WTC11 (cell line): ENCODE measurements at regions not wholly inside any gene's neighbourhood (a gene's known extent, or its start where the extent isn't known, plus 50 kb on each side); places are given as distances from the start of the nearest gene placed in this dataset.

Source experiments
- ATAC-seq: fragments of 200-7000 bp; cut with Tn5 transposase; 2 replicates; pipeline ENCODE4 v1.10.0; 2021; ENCODE audit warnings: mild to moderate bottlenecking, moderate library complexity
- CTCF ChIA-PET: fragments of 300-600 bp; sonication (Branson Sonifier 250); formaldehyde crosslinking; loops from one replicate; lab custom pipeline; 2021; ENCODE audit warnings: antibody characterized with exemption; lab: Charles Lee
- POLR2A ChIA-PET: fragments of 350-600 bp; sonication (Branson Sonifier 250); formaldehyde crosslinking; loops from one replicate; lab custom pipeline; 2021; ENCODE audit warnings: antibody characterized with exemption; lab: Charles Lee
- DNase-seq: peaks from one replicate; pipeline ENCODE4 v3.0.0; 2021; ENCODE audit warnings: low spot score
- H3K27ac Mint-ChIP-seq: 2 replicates; pipeline ENCODE4 v1.8.0; 2021; ENCODE audit warnings: mixed read lengths
- H3K27me3 Mint-ChIP-seq: 2 replicates; pipeline ENCODE4 v1.8.0; 2021; ENCODE audit warnings: low read depth, mild to moderate bottlenecking, moderate library complexity, mixed read lengths
- H3K36me3 Mint-ChIP-seq: 2 replicates; pipeline ENCODE4 v1.8.0; 2021; ENCODE audit warnings: mixed read lengths
- H3K4me1 Mint-ChIP-seq: 2 replicates; pipeline ENCODE4 v1.8.0; 2022; ENCODE audit warnings: mixed read lengths
- H3K4me3 Mint-ChIP-seq: 2 replicates; pipeline ENCODE4 v1.8.0; 2021; ENCODE audit warnings: mild to moderate bottlenecking, moderate library complexity, mixed read lengths
- H3K9me3 Mint-ChIP-seq: 2 replicates; pipeline ENCODE4 v1.8.0; 2021; ENCODE audit warnings: mixed read lengths
- AFF4 ChIP-seq: sonication (generic); formaldehyde crosslinking; IDR thresholded peaks from 2 replicates; pipeline ENCODE4 v1.8.1; 2023; ENCODE audit warnings: mild to moderate bottlenecking, missing genetic modification reagents, borderline replicate concordance
- CDX4 ChIP-seq: fragments of 250-450 bp; sonication (Bioruptor Pico); IDR thresholded peaks from 2 replicates; pipeline ENCODE4 v1.9.0; 2021; ENCODE audit warnings: moderate library complexity, mild to moderate bottlenecking, inconsistent platforms, borderline replicate concordance
- JUN ChIP-seq: sonication (generic); formaldehyde crosslinking; IDR thresholded peaks from 2 replicates; pipeline ENCODE4 v1.8.0; 2023; ENCODE audit warnings: mild to moderate bottlenecking, missing genetic modification reagents
- KAT7 ChIP-seq: sonication (generic); formaldehyde crosslinking; IDR thresholded peaks from 2 replicates; pipeline ENCODE4 v1.8.1; 2023; ENCODE audit warnings: missing genetic modification reagents, mild to moderate bottlenecking, borderline replicate concordance
- MYBL2 ChIP-seq: sonication (generic); formaldehyde crosslinking; IDR thresholded peaks from 2 replicates; pipeline ENCODE4 v1.8.1; 2023; ENCODE audit warnings: mild to moderate bottlenecking, moderate library complexity, missing genetic modification reagents
- RELA ChIP-seq: sonication (generic); formaldehyde crosslinking; IDR thresholded peaks from 2 replicates; pipeline ENCODE4 v1.8.1; 2022; ENCODE audit warnings: missing genetic modification reagents, mild to moderate bottlenecking, borderline replicate concordance
- SMAD3 ChIP-seq: sonication (generic); formaldehyde crosslinking; IDR thresholded peaks from 2 replicates; pipeline ENCODE4 v1.8.0; 2022; ENCODE audit warnings: missing genetic modification reagents, mild to moderate bottlenecking, borderline replicate concordance
- TCF7 ChIP-seq: sonication (generic); formaldehyde crosslinking; IDR thresholded peaks from 2 replicates; pipeline ENCODE4 v1.8.0; 2022; ENCODE audit warnings: mild to moderate bottlenecking, low read depth, missing genetic modification reagents, moderate library complexity
- ZNF263 ChIP-seq: sonication (generic); formaldehyde crosslinking; IDR thresholded peaks from 2 replicates; pipeline ENCODE4 v1.8.1; 2022; ENCODE audit warnings: low read depth, mild to moderate bottlenecking, moderate library complexity, missing genetic modification reagents
- ZNF317 ChIP-seq: sonication (generic); formaldehyde crosslinking; IDR thresholded peaks from 2 replicates; pipeline ENCODE4 v1.8.1; 2023; ENCODE audit warnings: low read depth, mild to moderate bottlenecking, moderate library complexity, missing genetic modification reagents, borderline replicate concordance
- ZNF416 ChIP-seq: fragments of 250-450 bp; sonication (Bioruptor Pico); IDR thresholded peaks from 2 replicates; pipeline ENCODE4 v1.9.0; 2021; ENCODE audit warnings: mild to moderate bottlenecking, inconsistent platforms
- TF ChIP-seq, protein P1 (sequence below): sonication (generic); formaldehyde crosslinking; IDR thresholded peaks from 2 replicates; pipeline ENCODE4 v1.8.1; 2022; ENCODE audit warnings: low read depth, mild to moderate bottlenecking, moderate library complexity, missing genetic modification reagents, borderline replicate concordance
- TF ChIP-seq, protein P2 (sequence below): sonication (generic); formaldehyde crosslinking; conservative IDR thresholded peaks from 2 replicates; pipeline ENCODE4 v1.8.1; 2022; ENCODE audit warnings: mild to moderate bottlenecking, missing genetic modification reagents
- TF ChIP-seq, protein P3 (sequence below): fragments of 250-450 bp; sonication (Bioruptor Pico); conservative IDR thresholded peaks from 2 replicates; pipeline ENCODE4 v1.9.0; 2021; ENCODE audit warnings: mild to moderate bottlenecking
- TF ChIP-seq, protein P4 (sequence below): sonication (generic); formaldehyde crosslinking; IDR thresholded peaks from 2 replicates; pipeline ENCODE4 v1.8.1; 2023; ENCODE audit warnings: mild to moderate bottlenecking, missing genetic modification reagents
- TF ChIP-seq, protein P5 (sequence below): sonication (generic); formaldehyde crosslinking; IDR thresholded peaks from 2 replicates; pipeline ENCODE4 v1.8.1; 2022; ENCODE audit warnings: mild to moderate bottlenecking, missing genetic modification reagents, moderate library complexity, borderline replicate concordance

GRCh38 chr15:36484038-36484778, 95.2 kb upstream of the CDIN1 start (continued):
- no peak for TF ChIP-seq AFF4 (CRISPR knock-in tag)
- TF ChIP-seq ZNF416 (CRISPR knock-in tag), result no peak
- TF ChIP-seq, protein P1, sequence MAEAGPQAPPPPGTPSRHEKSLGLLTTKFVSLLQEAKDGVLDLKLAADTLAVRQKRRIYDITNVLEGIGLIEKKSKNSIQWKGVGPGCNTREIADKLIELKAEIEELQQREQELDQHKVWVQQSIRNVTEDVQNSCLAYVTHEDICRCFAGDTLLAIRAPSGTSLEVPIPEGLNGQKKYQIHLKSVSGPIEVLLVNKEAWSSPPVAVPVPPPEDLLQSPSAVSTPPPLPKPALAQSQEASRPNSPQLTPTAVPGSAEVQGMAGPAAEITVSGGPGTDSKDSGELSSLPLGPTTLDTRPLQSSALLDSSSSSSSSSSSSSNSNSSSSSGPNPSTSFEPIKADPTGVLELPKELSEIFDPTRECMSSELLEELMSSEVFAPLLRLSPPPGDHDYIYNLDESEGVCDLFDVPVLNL (CRISPR knock-in tag), result no peak
- TF ChIP-seq, protein P2, sequence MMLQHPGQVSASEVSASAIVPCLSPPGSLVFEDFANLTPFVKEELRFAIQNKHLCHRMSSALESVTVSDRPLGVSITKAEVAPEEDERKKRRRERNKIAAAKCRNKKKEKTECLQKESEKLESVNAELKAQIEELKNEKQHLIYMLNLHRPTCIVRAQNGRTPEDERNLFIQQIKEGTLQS (CRISPR knock-in tag), result no peak

DNA sequence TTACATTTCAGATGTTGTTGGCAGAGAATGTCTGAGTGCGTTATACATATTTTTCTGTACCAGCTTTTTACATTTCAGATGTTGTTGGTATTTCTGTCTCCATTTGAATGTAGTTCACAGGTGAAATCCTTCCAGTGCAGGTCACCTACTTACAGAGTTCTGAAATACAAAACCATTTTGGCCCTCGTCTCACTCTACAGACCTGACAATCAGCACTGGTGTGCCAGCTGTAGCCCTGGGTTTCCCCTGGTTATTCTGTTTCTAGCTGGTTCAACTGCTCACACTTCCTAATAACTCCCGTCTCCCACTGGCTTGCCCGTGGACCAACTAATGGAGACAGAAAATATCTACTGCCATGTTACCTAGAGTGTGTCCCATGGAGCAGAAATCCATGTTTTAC, 87.5 kb upstream of the CDIN1 start:
- ChIA-PET CTCF (no interaction called here), POLR2A (no interaction called here)
- no peaks in the 10 kb centered on the region for H3K9me3 Mint-ChIP-seq
- H3K36me3 Mint-ChIP-seq, result no peaks in the 10 kb centered on the region
- H3K27ac Mint-ChIP-seq, result no peak overlapping the region
- no peak for ATAC-seq
- no peaks in the 10 kb centered on the region for H3K27me3 Mint-ChIP-seq
- no peak overlapping the region for H3K4me3 Mint-ChIP-seq
- no peak for DNase-seq
- H3K4me1 Mint-ChIP-seq, result 0 out of 2 replicates have a peak, but pooled peaks cover 3% of the 10 kb centered on the region
- TF ChIP-seq ZNF317 (no peak), ZNF416 (CRISPR knock-in tag) (no peak), AFF4 (CRISPR knock-in tag) (no peak), RELA (no peak), TCF7 (CRISPR knock-in tag) (no peak), KAT7 (CRISPR knock-in tag) (no peak), SMAD3 (CRISPR knock-in tag) (no peak), MYBL2 (CRISPR knock-in tag) (no peak), CDX4 (no peak), JUN (CRISPR knock-in tag) (no peak), ZNF263 (CRISPR knock-in tag) (no peak)
- TF ChIP-seq, protein P3, sequence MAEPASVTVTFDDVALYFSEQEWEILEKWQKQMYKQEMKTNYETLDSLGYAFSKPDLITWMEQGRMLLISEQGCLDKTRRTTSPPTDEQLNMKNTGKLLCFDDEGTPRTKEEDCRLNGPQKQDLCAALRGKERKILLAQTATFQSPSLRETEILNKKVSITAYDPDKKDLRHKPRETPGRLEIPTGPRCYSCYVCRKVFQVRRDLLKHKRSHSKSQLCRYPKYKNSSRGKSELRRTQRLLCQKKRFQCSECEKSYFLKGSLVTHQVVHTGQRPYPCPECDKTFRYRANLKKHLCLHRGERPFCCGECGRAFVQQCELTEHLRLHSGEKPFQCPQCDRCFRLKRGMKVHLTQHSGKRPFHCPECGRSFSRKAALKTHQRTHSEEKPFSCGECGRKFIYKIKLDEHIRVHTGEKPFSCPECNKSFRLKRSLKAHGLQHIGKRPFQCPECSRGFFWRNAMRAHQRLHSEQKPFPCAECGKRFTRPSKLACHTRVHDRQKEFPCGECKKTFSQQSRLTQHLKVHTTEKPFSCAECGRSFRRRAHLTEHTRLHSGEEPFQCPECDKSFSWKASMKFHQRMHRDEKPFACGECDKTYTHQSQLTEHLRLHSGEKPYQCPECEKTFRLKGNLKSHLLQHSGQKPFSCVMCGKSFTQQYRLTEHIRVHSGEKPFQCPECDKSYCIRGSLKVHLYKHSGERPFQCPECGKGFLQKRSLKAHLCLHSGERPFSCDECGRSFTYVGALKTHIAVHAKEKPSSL, result no peak
- TF ChIP-seq, protein P4, sequence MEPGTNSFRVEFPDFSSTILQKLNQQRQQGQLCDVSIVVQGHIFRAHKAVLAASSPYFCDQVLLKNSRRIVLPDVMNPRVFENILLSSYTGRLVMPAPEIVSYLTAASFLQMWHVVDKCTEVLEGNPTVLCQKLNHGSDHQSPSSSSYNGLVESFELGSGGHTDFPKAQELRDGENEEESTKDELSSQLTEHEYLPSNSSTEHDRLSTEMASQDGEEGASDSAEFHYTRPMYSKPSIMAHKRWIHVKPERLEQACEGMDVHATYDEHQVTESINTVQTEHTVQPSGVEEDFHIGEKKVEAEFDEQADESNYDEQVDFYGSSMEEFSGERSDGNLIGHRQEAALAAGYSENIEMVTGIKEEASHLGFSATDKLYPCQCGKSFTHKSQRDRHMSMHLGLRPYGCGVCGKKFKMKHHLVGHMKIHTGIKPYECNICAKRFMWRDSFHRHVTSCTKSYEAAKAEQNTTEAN, result no peak
- TF ChIP-seq, protein P5, sequence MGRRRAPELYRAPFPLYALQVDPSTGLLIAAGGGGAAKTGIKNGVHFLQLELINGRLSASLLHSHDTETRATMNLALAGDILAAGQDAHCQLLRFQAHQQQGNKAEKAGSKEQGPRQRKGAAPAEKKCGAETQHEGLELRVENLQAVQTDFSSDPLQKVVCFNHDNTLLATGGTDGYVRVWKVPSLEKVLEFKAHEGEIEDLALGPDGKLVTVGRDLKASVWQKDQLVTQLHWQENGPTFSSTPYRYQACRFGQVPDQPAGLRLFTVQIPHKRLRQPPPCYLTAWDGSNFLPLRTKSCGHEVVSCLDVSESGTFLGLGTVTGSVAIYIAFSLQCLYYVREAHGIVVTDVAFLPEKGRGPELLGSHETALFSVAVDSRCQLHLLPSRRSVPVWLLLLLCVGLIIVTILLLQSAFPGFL, result no peak
